H1 (cell line): ENCODE measurements at regions not wholly inside any gene's neighbourhood (a gene's known extent, or its start where the extent isn't known, plus 50 kb on each side); places are given as distances from the start of the nearest gene placed in this dataset.

Source experiments
- CTCF ChIA-PET: fragments of 300-600 bp; sonication (Branson Sonifier 250); formaldehyde crosslinking; loops from one replicate; lab custom pipeline; 2021; ENCODE audit not compliant: partially characterized antibody; lab: Charles Lee
- POLR2A ChIA-PET: fragments of 300-600 bp; sonication (Branson Sonifier 250); formaldehyde crosslinking; loops from one replicate; lab custom pipeline; 2021; ENCODE audit warnings: inconsistent platforms; ENCODE audit not compliant: partially characterized antibody; lab: Charles Lee
- DNase-seq, 2 experiments: peaks; one replicate each; pipeline versions ENCODE4 v3.0.0 to v3.0.0-alpha.2; 2010 to 2022; ENCODE audit warnings: low spot score in 2 of 2, low read depth in 1 of 2, mixed read lengths in 1 of 2
- FAIRE-seq: peaks from 2 replicates; lab custom pipeline; 2011; peaks lifted over from hg19 to GRCh38; lab: Jason Lieb, UNC
- H2AFZ ChIP-seq: 2 replicates; pipeline ENCODE4 v1.8.1; 2012; ENCODE audit warnings: low read length, inconsistent platforms
- H2AK5ac ChIP-seq: 2 replicates; pipeline ENCODE4 v1.6.1; 2013; ENCODE audit warnings: low read depth, low read length
- H2BK120ac ChIP-seq: replicated peaks from 2 replicates; pipeline ENCODE3; 2013; ENCODE audit warnings: low read depth, low read length, inconsistent platforms
- H2BK12ac ChIP-seq: 2 replicates; pipeline ENCODE4 v1.6.1; 2013; ENCODE audit warnings: low read depth, low read length
- H2BK15ac ChIP-seq: 2 replicates; pipeline ENCODE4 v1.6.1; 2013; ENCODE audit warnings: low read length
- H2BK20ac ChIP-seq: 2 replicates; pipeline ENCODE4 v1.6.1; 2013; ENCODE audit warnings: low read length
- H2BK5ac ChIP-seq: 2 replicates; pipeline ENCODE4 v1.6.1; 2013; ENCODE audit warnings: low read depth, low read length
- H3K14ac ChIP-seq: 2 replicates; pipeline ENCODE4 v1.6.1; 2013; ENCODE audit warnings: inconsistent platforms; ENCODE audit not compliant: insufficient read length
- H3K18ac ChIP-seq: 2 replicates; pipeline ENCODE4 v1.6.1; 2013; ENCODE audit warnings: low read length; ENCODE audit errors: extremely low read depth
- H3K23ac ChIP-seq: 2 replicates; pipeline ENCODE4 v1.6.1; 2013; ENCODE audit warnings: inconsistent platforms; ENCODE audit not compliant: insufficient read length
- H3K23me2 ChIP-seq: 2 replicates; pipeline ENCODE4 v1.6.1; 2013; ENCODE audit warnings: low read depth, low read length
- H3K27ac ChIP-seq: 2 replicates; pipeline ENCODE4 v1.6.1; 2011; ENCODE audit warnings: low read depth, low read length, inconsistent platforms
- H3K27me3 ChIP-seq, 4 experiments: replicated peaks in 1 of 4; 1 replicate in 1 of 4; 2 replicates in 3 of 4; pipeline versions ENCODE4 v1.6.1 to v1.8.1; 2011 to 2013; ENCODE audit warnings: low read length in 3 of 4, mild to moderate bottlenecking in 3 of 4, inconsistent platforms in 2 of 4, mixed read lengths in 2 of 4, moderate library complexity in 1 of 4; ENCODE audit not compliant: control insufficient read depth in 3 of 4, insufficient read depth in 3 of 4; ENCODE audit errors: extremely low read depth in 1 of 4
- H3K36me3 ChIP-seq, 4 experiments: 2 replicates each; pipeline versions ENCODE4 v1.6.1 to v1.8.1; 2011 to 2013; ENCODE audit warnings: mild to moderate bottlenecking in 4 of 4, low read length in 3 of 4, moderate library complexity in 2 of 4, control low read depth in 1 of 4, inconsistent platforms in 1 of 4; ENCODE audit not compliant: insufficient read depth in 4 of 4, control insufficient read depth in 2 of 4
- H3K4ac ChIP-seq: replicated peaks from 2 replicates; pipeline ENCODE3; 2013; ENCODE audit warnings: low read length, low read depth, mixed read lengths, inconsistent platforms; ENCODE audit not compliant: insufficient read length
- H3K4me1 ChIP-seq, 4 experiments: replicated peaks in 1 of 4; 1 replicate in 1 of 4; 2 replicates in 3 of 4; pipeline versions ENCODE4 v1.6.1 to v1.8.1; 2011 to 2013; ENCODE audit warnings: low read length in 3 of 4, inconsistent platforms in 2 of 4, mixed read lengths in 1 of 4; ENCODE audit not compliant: insufficient read depth in 4 of 4, control insufficient read depth in 3 of 4
- H3K4me2 ChIP-seq, 2 experiments: 2 replicates each; pipeline versions ENCODE4 v1.6.1 to v1.8.1; 2011 to 2013; ENCODE audit warnings: low read depth in 2 of 2, low read length in 2 of 2, control low read depth in 1 of 2, inconsistent platforms in 1 of 2, mild to moderate bottlenecking in 1 of 2; ENCODE audit not compliant: insufficient read depth in 1 of 2
- H3K4me3 ChIP-seq, 4 experiments: fragments of 200-600, 300-600 bp in 1 of 4; sonication (generic), shearing (Covaris generic), sonication (Bioruptor Twin) in 1 of 4; 2 replicates each; pipeline versions ENCODE4 v1.5.1 to v1.8.1; 2011 to 2016; ENCODE audit warnings: low read length in 4 of 4, low read depth in 3 of 4, control low read depth in 2 of 4, inconsistent platforms in 2 of 4, mild to moderate bottlenecking in 2 of 4, mixed read lengths in 1 of 4, moderate library complexity in 1 of 4; ENCODE audit not compliant: insufficient read depth in 2 of 4; ENCODE audit errors: extremely low read depth in 1 of 4
- H3K56ac ChIP-seq: replicated peaks from 2 replicates; pipeline ENCODE3; 2013; ENCODE audit warnings: low read depth, mild to moderate bottlenecking, mixed read lengths, low read length, inconsistent platforms; ENCODE audit not compliant: insufficient read length
- H3K79me1 ChIP-seq: 2 replicates; pipeline ENCODE4 v1.6.1; 2013; ENCODE audit warnings: low read depth, low read length, control low read depth
- H3K79me2 ChIP-seq, 2 experiments: 2 replicates each; pipeline versions ENCODE4 v1.6.1 to v1.8.1; 2012 to 2013; ENCODE audit warnings: low read length in 2 of 2, mild to moderate bottlenecking in 2 of 2, inconsistent platforms in 1 of 2; ENCODE audit not compliant: insufficient read depth in 2 of 2, control insufficient read depth in 1 of 2
- H3K9ac ChIP-seq, 4 experiments: replicated peaks in 1 of 4; 1 replicate in 1 of 4; 2 replicates in 3 of 4; pipeline versions ENCODE4 v1.6.1 to v1.8.1; 2011 to 2013; ENCODE audit warnings: low read depth in 3 of 4, low read length in 3 of 4, control low read depth in 2 of 4, mild to moderate bottlenecking in 2 of 4, moderate library complexity in 2 of 4, inconsistent platforms in 1 of 4; ENCODE audit errors: extremely low read depth in 1 of 4
- H3K9me3 ChIP-seq, 2 experiments: 2 replicates each; pipeline versions ENCODE4 v1.6.1 to v1.8.1; 2012 to 2013; ENCODE audit warnings: mild to moderate bottlenecking in 2 of 2, moderate library complexity in 2 of 2, control low read depth in 1 of 2, inconsistent platforms in 1 of 2, low read depth in 1 of 2, low read length in 1 of 2, mixed read lengths in 1 of 2; ENCODE audit not compliant: insufficient read depth in 2 of 2
- H4K20me1 ChIP-seq, 2 experiments: replicated peaks in 1 of 2; 2 replicates each; pipeline versions ENCODE3 to v1.8.1; 2011 to 2013; ENCODE audit warnings: inconsistent platforms in 2 of 2, low read length in 2 of 2, mild to moderate bottlenecking in 1 of 2; ENCODE audit not compliant: insufficient read depth in 2 of 2, control insufficient read depth in 1 of 2
- H4K5ac ChIP-seq: 2 replicates; pipeline ENCODE4 v1.6.1; 2013; ENCODE audit warnings: low read length, low read depth, mixed read lengths, inconsistent platforms; ENCODE audit not compliant: insufficient read length
- H4K8ac ChIP-seq: 2 replicates; pipeline ENCODE4 v1.8.0; 2013; ENCODE audit warnings: mild to moderate bottlenecking, moderate library complexity, low read length, inconsistent platforms; ENCODE audit not compliant: insufficient read depth; ENCODE audit errors: extremely low read depth
- H4K91ac ChIP-seq: replicated peaks from 2 replicates; pipeline ENCODE3; 2013; ENCODE audit warnings: low read length, mixed read lengths, inconsistent platforms; ENCODE audit not compliant: insufficient read length
- ATF2 ChIP-seq: IDR thresholded peaks from 2 replicates; pipeline ENCODE4 v1.6.1; 2012; ENCODE audit warnings: low read length, inconsistent platforms
- CHD2 ChIP-seq: IDR thresholded peaks from 2 replicates; pipeline ENCODE4 v1.6.1; 2012; ENCODE audit warnings: low read length, improper control_type of control experiment
- KDM1A ChIP-seq: fragments of 200-600, 300-600 bp; sonication (generic); IDR thresholded peaks from 2 replicates; pipeline ENCODE4 v1.7.1; 2016; ENCODE audit warnings: mild to moderate bottlenecking, low read length, borderline replicate concordance
- SP4 ChIP-seq: IDR thresholded peaks from 2 replicates; pipeline ENCODE4 v1.6.1; 2012; ENCODE audit warnings: low read length, inconsistent platforms
- SUZ12 ChIP-seq: fragments of 200-600 bp; sonication (generic); IDR thresholded peaks from 2 replicates; pipeline ENCODE4 v1.6.1; 2012; ENCODE audit warnings: mild to moderate bottlenecking, inconsistent platforms, low read length, moderate library complexity, mixed read lengths

DNA sequence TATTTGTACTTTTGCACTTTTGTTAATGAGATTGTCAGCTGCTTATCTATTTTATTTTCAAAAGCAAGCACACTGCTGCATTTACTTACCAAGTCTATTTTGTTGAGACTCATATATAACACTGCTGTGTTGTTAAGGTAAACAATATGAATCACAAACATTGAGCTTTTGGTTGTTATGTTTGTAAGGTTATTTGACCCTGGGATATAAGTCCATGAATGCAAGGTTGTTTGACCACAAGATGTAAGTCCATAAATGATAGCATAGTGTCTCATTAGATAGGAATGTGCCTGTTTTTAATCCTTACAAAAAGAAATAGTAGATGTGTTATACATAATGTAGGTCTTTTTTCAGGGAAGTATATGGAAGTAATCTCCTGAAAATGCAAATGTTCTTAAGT lies 845.9 kb downstream of the CDH9 start:
- H3K23me2 ChIP-seq, result no peaks in the 10 kb centered on the region
- no peak overlapping the region for H3K27ac ChIP-seq
- H2AK5ac ChIP-seq, result no peak overlapping the region
- H3K18ac ChIP-seq, result no peak overlapping the region
- no peak overlapping the region for H3K14ac ChIP-seq
- H3K36me3 ChIP-seq, result no peaks in the 10 kb centered on the region
- H3K9me3 ChIP-seq, result no peaks in the 10 kb centered on the region
- no peaks in the 10 kb centered on the region for H3K27me3 ChIP-seq
- CTCF ChIA-PET, result no interaction called here
- H2BK120ac ChIP-seq, result no peak overlapping the region
- FAIRE-seq (no peak), DNase-seq (no peak)
- H3K4me2 ChIP-seq, result no peak overlapping the region
- no peaks in the 10 kb centered on the region for H3K4me1 ChIP-seq
- H2BK12ac ChIP-seq, result no peak overlapping the region
- no peaks in the 10 kb centered on the region for H4K20me1 ChIP-seq
- no peak overlapping the region for H2AFZ ChIP-seq
- no peak overlapping the region for H3K4ac ChIP-seq
- H2BK15ac ChIP-seq, result no peak overlapping the region
- no peak overlapping the region for H4K5ac ChIP-seq
- no peak overlapping the region for H4K8ac ChIP-seq
- no peak overlapping the region for H3K9ac ChIP-seq
- H2BK5ac ChIP-seq, result no peak overlapping the region
- no peaks in the 10 kb centered on the region for H3K79me2 ChIP-seq
- no peak overlapping the region for H3K23ac ChIP-seq
- no peak overlapping the region for H3K56ac ChIP-seq
- POLR2A ChIA-PET, result no interaction called here
- H3K4me3 ChIP-seq, result no peak overlapping the region
- no peaks in the 10 kb centered on the region for H3K79me1 ChIP-seq
- no peak overlapping the region for H4K91ac ChIP-seq
- H2BK20ac ChIP-seq, result no peak overlapping the region
- TF ChIP-seq CHD2 (no peak), SP4 (no peak), ATF2 (no peak), SUZ12 (no peak), KDM1A (no peak)
